ENCODE measurements at regions not wholly inside any gene's neighbourhood (a gene's known extent, or its start where the extent isn't known, plus 50 kb on each side); places are given as distances from the start of the nearest gene placed in this dataset.

- Histone ChIP-seq H3K27me3 (ENCODE audit: control insufficient read depth, insufficient read depth, low read length) (no peaks in the 10 kb centered on the region), H3K79me2 (ENCODE audit: control insufficient read depth, insufficient read depth, low read length) (no peaks in the 10 kb centered on the region), H3K9me3 (ENCODE audit: control insufficient read depth, insufficient read depth, low read depth, low read length) (no peaks in the 10 kb centered on the region), H3K27ac (ENCODE audit: insufficient read depth, low read length) (no peak overlapping the region), H4K20me1 (ENCODE audit: control insufficient read depth, extremely low read depth, insufficient read depth, low read length) (no peaks in the 10 kb centered on the region), H3K4me3 (replicated peaks in 1 of 4; ENCODE audit: control extremely low read depth in 1 of 4, insufficient read depth in 1 of 4, low read depth in 3 of 4, low read length in 4 of 4) (no peak overlapping the region), H3K9ac (ENCODE audit: insufficient read depth, low read length) (no peak overlapping the region), H3K4me1 (ENCODE audit: control insufficient read depth, extremely low read depth, insufficient read depth, low read length) (no peaks in the 10 kb centered on the region), H3K36me3 (ENCODE audit: control insufficient read depth, insufficient read depth, low read length) (no peaks in the 10 kb centered on the region), H3K4me2 (ENCODE audit: extremely low read depth, insufficient read depth, low read length) (no peak overlapping the region), H2AFZ (ENCODE audit: low read length) (no peak overlapping the region)
- DNase-seq (ENCODE audit: low read depth in 2 of 2), result no peak
- no peak for TF ChIP-seq EZH2 (IDR thresholded peaks at IDR 0.05; ENCODE audit: low read length, missing control alignments)
- TF ChIP-seq CTCF (conservative IDR thresholded peaks at IDR 0.05 in 1 of 2, IDR thresholded peaks at IDR 0.05 in 1 of 2; ENCODE audit: low read depth in 1 of 2, low read length in 2 of 2), result no peak
These were observed 658.2 kb downstream of the CENPC start for GRCh38 chr4:66887061-66887460.

GRCh38 chr4:66885501-66886165 lies 659.7 kb downstream of the CENPC start:
- no peak overlapping the region for H3K9ac ChIP-seq (ENCODE audit: insufficient read depth, low read length)
- H3K9me3 ChIP-seq (ENCODE audit: control insufficient read depth, insufficient read depth, low read depth, low read length), result no peaks in the 10 kb centered on the region
- H3K4me2 ChIP-seq (ENCODE audit: extremely low read depth, insufficient read depth, low read length), result no peak overlapping the region
- no peaks in the 10 kb centered on the region for H3K4me1 ChIP-seq (ENCODE audit: control insufficient read depth, extremely low read depth, insufficient read depth, low read length)
- no peak overlapping the region for H2AFZ ChIP-seq (ENCODE audit: low read length)
- peak in 1 of 2 donors; percentile 32 for DNase-seq (ENCODE audit: low read depth in 2 of 2)
- H3K27ac ChIP-seq (ENCODE audit: insufficient read depth, low read length), result no peak overlapping the region
- TF ChIP-seq EZH2 (IDR thresholded peaks at IDR 0.05; ENCODE audit: low read length, missing control alignments) (no peak), CTCF (conservative IDR thresholded peaks at IDR 0.05 in 1 of 2, IDR thresholded peaks at IDR 0.05 in 1 of 2; ENCODE audit: low read depth in 1 of 2, low read length in 2 of 2) (no peak)
- no peaks in the 10 kb centered on the region for H4K20me1 ChIP-seq (ENCODE audit: control insufficient read depth, extremely low read depth, insufficient read depth, low read length)
- no peaks in the 10 kb centered on the region for H3K79me2 ChIP-seq (ENCODE audit: control insufficient read depth, insufficient read depth, low read length)
- H3K36me3 ChIP-seq (ENCODE audit: control insufficient read depth, insufficient read depth, low read length), result no peaks in the 10 kb centered on the region
- no peaks in the 10 kb centered on the region for H3K27me3 ChIP-seq (ENCODE audit: control insufficient read depth, insufficient read depth, low read length)
- no peak overlapping the region for H3K4me3 ChIP-seq (replicated peaks in 1 of 4; ENCODE audit: control extremely low read depth in 1 of 4, insufficient read depth in 1 of 4, low read depth in 3 of 4, low read length in 4 of 4)

GRCh38 chr4:66876946-66877345 lies 668.4 kb downstream of the CENPC start:
- Histone ChIP-seq H3K4me3 (replicated peaks in 1 of 4; ENCODE audit: control extremely low read depth in 1 of 4, insufficient read depth in 1 of 4, low read depth in 3 of 4, low read length in 4 of 4) (no peak overlapping the region), H3K79me2 (ENCODE audit: control insufficient read depth, insufficient read depth, low read length) (no peaks in the 10 kb centered on the region), H2AFZ (ENCODE audit: low read length) (no peak overlapping the region), H3K9ac (ENCODE audit: insufficient read depth, low read length) (no peak overlapping the region), H3K9me3 (ENCODE audit: control insufficient read depth, insufficient read depth, low read depth, low read length) (no peaks in the 10 kb centered on the region), H3K4me2 (ENCODE audit: extremely low read depth, insufficient read depth, low read length) (no peak overlapping the region), H3K36me3 (ENCODE audit: control insufficient read depth, insufficient read depth, low read length) (no peaks in the 10 kb centered on the region), H3K27me3 (ENCODE audit: control insufficient read depth, insufficient read depth, low read length) (no peaks in the 10 kb centered on the region), H3K4me1 (ENCODE audit: control insufficient read depth, extremely low read depth, insufficient read depth, low read length) (no peaks in the 10 kb centered on the region), H3K27ac (ENCODE audit: insufficient read depth, low read length) (no peak overlapping the region), H4K20me1 (ENCODE audit: control insufficient read depth, extremely low read depth, insufficient read depth, low read length) (no peaks in the 10 kb centered on the region)
- TF ChIP-seq CTCF (conservative IDR thresholded peaks at IDR 0.05 in 1 of 2, IDR thresholded peaks at IDR 0.05 in 1 of 2; ENCODE audit: low read depth in 1 of 2, low read length in 2 of 2), result no peak
- no peak for TF ChIP-seq EZH2 (IDR thresholded peaks at IDR 0.05; ENCODE audit: low read length, missing control alignments)
- no peak for DNase-seq (ENCODE audit: low read depth in 2 of 2)
